H1 (cell line): ENCODE measurements at regions not wholly inside any gene's neighbourhood (a gene's known extent, or its start where the extent isn't known, plus 50 kb on each side); places are given as distances from the start of the nearest gene placed in this dataset.
A peak's percentile ranks its signal among the peaks of the same experiment; 100 is the strongest.

Source experiments
- CTCF ChIA-PET: fragments of 300-600 bp; sonication (Branson Sonifier 250); formaldehyde crosslinking; loops from one replicate; lab custom pipeline; 2021; ENCODE audit not compliant: partially characterized antibody; lab: Charles Lee
- POLR2A ChIA-PET: fragments of 300-600 bp; sonication (Branson Sonifier 250); formaldehyde crosslinking; loops from one replicate; lab custom pipeline; 2021; ENCODE audit warnings: inconsistent platforms; ENCODE audit not compliant: partially characterized antibody; lab: Charles Lee
- DNase-seq, 2 experiments: peaks; one replicate each; pipeline versions ENCODE4 v3.0.0 to v3.0.0-alpha.2; 2010 to 2022; ENCODE audit warnings: low spot score in 2 of 2, low read depth in 1 of 2, mixed read lengths in 1 of 2
- FAIRE-seq: peaks from 2 replicates; lab custom pipeline; 2011; peaks lifted over from hg19 to GRCh38; lab: Jason Lieb, UNC
- H2AFZ ChIP-seq: 2 replicates; pipeline ENCODE4 v1.8.1; 2012; ENCODE audit warnings: low read length, inconsistent platforms
- H2AK5ac ChIP-seq: 2 replicates; pipeline ENCODE4 v1.6.1; 2013; ENCODE audit warnings: low read depth, low read length
- H2BK120ac ChIP-seq: replicated peaks from 2 replicates; pipeline ENCODE3; 2013; ENCODE audit warnings: low read depth, low read length, inconsistent platforms
- H2BK12ac ChIP-seq: 2 replicates; pipeline ENCODE4 v1.6.1; 2013; ENCODE audit warnings: low read depth, low read length
- H2BK15ac ChIP-seq: 2 replicates; pipeline ENCODE4 v1.6.1; 2013; ENCODE audit warnings: low read length
- H2BK20ac ChIP-seq: 2 replicates; pipeline ENCODE4 v1.6.1; 2013; ENCODE audit warnings: low read length
- H2BK5ac ChIP-seq: 2 replicates; pipeline ENCODE4 v1.6.1; 2013; ENCODE audit warnings: low read depth, low read length
- H3K14ac ChIP-seq: 2 replicates; pipeline ENCODE4 v1.6.1; 2013; ENCODE audit warnings: inconsistent platforms; ENCODE audit not compliant: insufficient read length
- H3K18ac ChIP-seq: 2 replicates; pipeline ENCODE4 v1.6.1; 2013; ENCODE audit warnings: low read length; ENCODE audit errors: extremely low read depth
- H3K23ac ChIP-seq: 2 replicates; pipeline ENCODE4 v1.6.1; 2013; ENCODE audit warnings: inconsistent platforms; ENCODE audit not compliant: insufficient read length
- H3K23me2 ChIP-seq: 2 replicates; pipeline ENCODE4 v1.6.1; 2013; ENCODE audit warnings: low read depth, low read length
- H3K27ac ChIP-seq: 2 replicates; pipeline ENCODE4 v1.6.1; 2011; ENCODE audit warnings: low read depth, low read length, inconsistent platforms
- H3K27me3 ChIP-seq, 4 experiments: replicated peaks in 1 of 4; 1 replicate in 1 of 4; 2 replicates in 3 of 4; pipeline versions ENCODE4 v1.6.1 to v1.8.1; 2011 to 2013; ENCODE audit warnings: low read length in 3 of 4, mild to moderate bottlenecking in 3 of 4, inconsistent platforms in 2 of 4, mixed read lengths in 2 of 4, moderate library complexity in 1 of 4; ENCODE audit not compliant: control insufficient read depth in 3 of 4, insufficient read depth in 3 of 4; ENCODE audit errors: extremely low read depth in 1 of 4
- H3K36me3 ChIP-seq, 4 experiments: 2 replicates each; pipeline versions ENCODE4 v1.6.1 to v1.8.1; 2011 to 2013; ENCODE audit warnings: mild to moderate bottlenecking in 4 of 4, low read length in 3 of 4, moderate library complexity in 2 of 4, control low read depth in 1 of 4, inconsistent platforms in 1 of 4; ENCODE audit not compliant: insufficient read depth in 4 of 4, control insufficient read depth in 2 of 4
- H3K4ac ChIP-seq: replicated peaks from 2 replicates; pipeline ENCODE3; 2013; ENCODE audit warnings: low read length, low read depth, mixed read lengths, inconsistent platforms; ENCODE audit not compliant: insufficient read length
- H3K4me1 ChIP-seq, 4 experiments: replicated peaks in 1 of 4; 1 replicate in 1 of 4; 2 replicates in 3 of 4; pipeline versions ENCODE4 v1.6.1 to v1.8.1; 2011 to 2013; ENCODE audit warnings: low read length in 3 of 4, inconsistent platforms in 2 of 4, mixed read lengths in 1 of 4; ENCODE audit not compliant: insufficient read depth in 4 of 4, control insufficient read depth in 3 of 4
- H3K4me2 ChIP-seq, 2 experiments: 2 replicates each; pipeline versions ENCODE4 v1.6.1 to v1.8.1; 2011 to 2013; ENCODE audit warnings: low read depth in 2 of 2, low read length in 2 of 2, control low read depth in 1 of 2, inconsistent platforms in 1 of 2, mild to moderate bottlenecking in 1 of 2; ENCODE audit not compliant: insufficient read depth in 1 of 2
- H3K4me3 ChIP-seq, 4 experiments: fragments of 200-600, 300-600 bp in 1 of 4; sonication (generic), shearing (Covaris generic), sonication (Bioruptor Twin) in 1 of 4; 2 replicates each; pipeline versions ENCODE4 v1.5.1 to v1.8.1; 2011 to 2016; ENCODE audit warnings: low read length in 4 of 4, low read depth in 3 of 4, control low read depth in 2 of 4, inconsistent platforms in 2 of 4, mild to moderate bottlenecking in 2 of 4, mixed read lengths in 1 of 4, moderate library complexity in 1 of 4; ENCODE audit not compliant: insufficient read depth in 2 of 4; ENCODE audit errors: extremely low read depth in 1 of 4
- H3K56ac ChIP-seq: replicated peaks from 2 replicates; pipeline ENCODE3; 2013; ENCODE audit warnings: low read depth, mild to moderate bottlenecking, mixed read lengths, low read length, inconsistent platforms; ENCODE audit not compliant: insufficient read length
- H3K79me1 ChIP-seq: 2 replicates; pipeline ENCODE4 v1.6.1; 2013; ENCODE audit warnings: low read depth, low read length, control low read depth
- H3K79me2 ChIP-seq, 2 experiments: 2 replicates each; pipeline versions ENCODE4 v1.6.1 to v1.8.1; 2012 to 2013; ENCODE audit warnings: low read length in 2 of 2, mild to moderate bottlenecking in 2 of 2, inconsistent platforms in 1 of 2; ENCODE audit not compliant: insufficient read depth in 2 of 2, control insufficient read depth in 1 of 2
- H3K9ac ChIP-seq, 4 experiments: replicated peaks in 1 of 4; 1 replicate in 1 of 4; 2 replicates in 3 of 4; pipeline versions ENCODE4 v1.6.1 to v1.8.1; 2011 to 2013; ENCODE audit warnings: low read depth in 3 of 4, low read length in 3 of 4, control low read depth in 2 of 4, mild to moderate bottlenecking in 2 of 4, moderate library complexity in 2 of 4, inconsistent platforms in 1 of 4; ENCODE audit errors: extremely low read depth in 1 of 4
- H3K9me3 ChIP-seq, 2 experiments: 2 replicates each; pipeline versions ENCODE4 v1.6.1 to v1.8.1; 2012 to 2013; ENCODE audit warnings: mild to moderate bottlenecking in 2 of 2, moderate library complexity in 2 of 2, control low read depth in 1 of 2, inconsistent platforms in 1 of 2, low read depth in 1 of 2, low read length in 1 of 2, mixed read lengths in 1 of 2; ENCODE audit not compliant: insufficient read depth in 2 of 2
- H4K20me1 ChIP-seq, 2 experiments: replicated peaks in 1 of 2; 2 replicates each; pipeline versions ENCODE3 to v1.8.1; 2011 to 2013; ENCODE audit warnings: inconsistent platforms in 2 of 2, low read length in 2 of 2, mild to moderate bottlenecking in 1 of 2; ENCODE audit not compliant: insufficient read depth in 2 of 2, control insufficient read depth in 1 of 2
- H4K5ac ChIP-seq: 2 replicates; pipeline ENCODE4 v1.6.1; 2013; ENCODE audit warnings: low read length, low read depth, mixed read lengths, inconsistent platforms; ENCODE audit not compliant: insufficient read length
- H4K8ac ChIP-seq: 2 replicates; pipeline ENCODE4 v1.8.0; 2013; ENCODE audit warnings: mild to moderate bottlenecking, moderate library complexity, low read length, inconsistent platforms; ENCODE audit not compliant: insufficient read depth; ENCODE audit errors: extremely low read depth
- H4K91ac ChIP-seq: replicated peaks from 2 replicates; pipeline ENCODE3; 2013; ENCODE audit warnings: low read length, mixed read lengths, inconsistent platforms; ENCODE audit not compliant: insufficient read length
- RAD21 ChIP-seq, 2 experiments: IDR thresholded peaks in 1 of 2; conservative IDR thresholded peaks in 1 of 2; 2 replicates each; pipeline ENCODE4 v1.6.1; 2011; ENCODE audit warnings: low read depth in 2 of 2, low read length in 2 of 2, improper control_type of control experiment in 1 of 2, inconsistent platforms in 1 of 2, mild to moderate bottlenecking in 1 of 2, moderate library complexity in 1 of 2
- WGBS, 2 experiments: shearing (Covaris generic) in 1 of 2; methylation state at CpG; one replicate each; pipeline versions ENCODE4 v1.1.6 to v1.1.7; 2013 to 2015; ENCODE audit warnings: low lambda C conversion rate in 2 of 2, mixed read lengths in 2 of 2, inconsistent platforms in 1 of 2, low coverage in 1 of 2, missing lambda C conversion rate in 1 of 2; ENCODE audit not compliant: insufficient replicate concordance in 2 of 2, insufficient coverage in 1 of 2, insufficient read length in 1 of 2; ENCODE audit errors: extremely low coverage in 1 of 2, missing lambda C conversion rate in 1 of 2; 5-methylcytosine and 5-hydroxymethylcytosine counted together
- TF ChIP-seq, protein P1 (sequence below), 3 experiments: IDR thresholded peaks; 1 replicate in 2 of 3; 2 replicates in 1 of 3; pipeline versions ENCODE4 v1.5.1 to v1.6.1; 2011; ENCODE audit warnings: low read length in 3 of 3, mild to moderate bottlenecking in 3 of 3, inconsistent platforms in 2 of 3, low read depth in 1 of 3, moderate library complexity in 1 of 3; ENCODE audit not compliant: insufficient read depth in 1 of 3; ENCODE audit errors: control extremely low read depth in 1 of 3

DNA sequence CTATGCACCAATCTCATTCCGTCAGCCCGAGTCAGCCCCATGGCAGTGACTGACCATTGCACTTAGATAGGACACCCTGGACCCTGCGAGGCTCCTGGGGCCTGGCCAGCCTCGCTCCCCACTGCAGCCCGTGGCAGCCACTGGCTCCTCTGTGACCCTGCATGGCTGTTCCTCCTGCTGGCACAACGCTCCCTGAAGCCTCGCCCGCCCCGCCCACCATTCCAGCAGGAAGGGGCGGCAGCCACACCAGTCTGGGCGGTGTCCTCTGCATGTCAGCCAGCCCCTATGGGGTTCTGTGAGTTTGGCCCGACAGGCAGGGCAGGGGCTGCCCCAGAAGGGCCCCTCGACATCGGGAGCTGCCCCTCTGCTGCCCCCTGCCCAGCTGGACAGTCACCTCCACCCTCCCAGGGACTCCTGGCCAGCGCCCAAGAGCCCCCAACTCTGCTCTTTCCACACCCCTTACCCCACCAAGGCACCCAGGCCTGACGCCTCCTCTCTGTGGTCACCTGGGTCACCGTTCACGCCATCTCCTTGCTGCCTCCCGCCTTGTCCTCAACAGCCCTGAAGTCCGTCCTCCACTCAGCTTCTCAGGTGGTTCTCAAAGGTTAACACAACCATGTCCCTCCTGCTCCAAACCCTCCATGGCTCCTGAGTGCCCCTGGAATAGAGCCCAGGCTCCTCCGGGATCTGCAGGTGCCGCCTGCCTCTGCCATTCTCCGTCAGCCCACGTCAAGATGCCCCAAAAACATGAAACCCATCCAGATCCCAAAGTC is 103.5 kb downstream of the MICALL2 start:
- DNase-seq, result no peak
- Histone ChIP-seq H3K9ac (no peak overlapping the region), H2AK5ac (no peak overlapping the region), H3K4me2 (no peak overlapping the region)
- TF ChIP-seq, protein P1, sequence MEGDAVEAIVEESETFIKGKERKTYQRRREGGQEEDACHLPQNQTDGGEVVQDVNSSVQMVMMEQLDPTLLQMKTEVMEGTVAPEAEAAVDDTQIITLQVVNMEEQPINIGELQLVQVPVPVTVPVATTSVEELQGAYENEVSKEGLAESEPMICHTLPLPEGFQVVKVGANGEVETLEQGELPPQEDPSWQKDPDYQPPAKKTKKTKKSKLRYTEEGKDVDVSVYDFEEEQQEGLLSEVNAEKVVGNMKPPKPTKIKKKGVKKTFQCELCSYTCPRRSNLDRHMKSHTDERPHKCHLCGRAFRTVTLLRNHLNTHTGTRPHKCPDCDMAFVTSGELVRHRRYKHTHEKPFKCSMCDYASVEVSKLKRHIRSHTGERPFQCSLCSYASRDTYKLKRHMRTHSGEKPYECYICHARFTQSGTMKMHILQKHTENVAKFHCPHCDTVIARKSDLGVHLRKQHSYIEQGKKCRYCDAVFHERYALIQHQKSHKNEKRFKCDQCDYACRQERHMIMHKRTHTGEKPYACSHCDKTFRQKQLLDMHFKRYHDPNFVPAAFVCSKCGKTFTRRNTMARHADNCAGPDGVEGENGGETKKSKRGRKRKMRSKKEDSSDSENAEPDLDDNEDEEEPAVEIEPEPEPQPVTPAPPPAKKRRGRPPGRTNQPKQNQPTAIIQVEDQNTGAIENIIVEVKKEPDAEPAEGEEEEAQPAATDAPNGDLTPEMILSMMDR (IDR thresholded peaks at IDR 0.05; ENCODE audit: control extremely low read depth in 1 of 3, insufficient read depth in 1 of 3, low read depth in 1 of 3, low read length in 3 of 3), result no peak
- TF ChIP-seq RAD21 (IDR thresholded peaks at IDR 0.05 in 1 of 2, conservative IDR thresholded peaks at IDR 0.05 in 1 of 2; ENCODE audit: low read depth in 2 of 2, low read length in 2 of 2), result 0 out of 4 replicates have a peak, but pooled peaks of 1 of the 2 experiments have one; percentile 1
- TF ChIP-seq, all 59 proteins: peak for 1
- Histone ChIP-seq H3K23me2 (no peaks in the 10 kb centered on the region), H2BK20ac (no peak overlapping the region), H3K79me1 (no peaks in the 10 kb centered on the region), H3K4ac (no peak overlapping the region), H2BK5ac (no peak overlapping the region), H4K20me1 (peaks cover 0 to 3% of the 10 kb centered on the region in 2 experiments), H3K23ac (no peak overlapping the region), H3K14ac (no peak overlapping the region), H3K18ac (no peak overlapping the region; the same call in 1 of the 2 replicates), H3K4me1 (no peaks in the 10 kb centered on the region), H4K5ac (no peak overlapping the region), H3K27ac (no peak overlapping the region), H2BK12ac (0 out of 2 replicates have a peak overlapping the region, but pooled peaks have one; percentile 33), H2BK15ac (peak overlapping the region; percentile 81; the same call in 1 of the 2 replicates), H3K9me3 (no peaks in the 10 kb centered on the region), H4K91ac (no peak overlapping the region), H2AFZ (no peak overlapping the region), H3K36me3 (no peaks in the 10 kb centered on the region), H4K8ac (no peak overlapping the region; the same call in 1 of the 2 replicates), H3K4me3 (no peak overlapping the region), H3K56ac (no peak overlapping the region), H3K79me2 (no peaks in the 10 kb centered on the region), H3K27me3 (no peaks in the 10 kb centered on the region; a peak in 1 of 7 replicates), H2BK120ac (no peak overlapping the region)
- no peak for FAIRE-seq
- POLR2A ChIA-PET, result interaction anchor here (1.0 kb wide), 1 partner anchor 13 kb away, joined by 3 read pairs; no protein-coding TSS in a partner anchor
- CTCF ChIA-PET, result interaction anchor here (0.7 to 1.7 kb wide), 7 partner anchors 13 to 134 kb away, joined by 3 to 4 read pairs (median 3); no protein-coding TSS in a partner anchor
- WGBS, 2 experiments, result 83% methylated on average over 18 of the region's 24 CpGs; no CpG with 5 or more reads in 1 of the 2 experiments
